ENCODE measurements at regions not wholly inside any gene's neighbourhood (a gene's known extent, or its start where the extent isn't known, plus 50 kb on each side); places are given as distances from the start of the nearest gene placed in this dataset.

DNA sequence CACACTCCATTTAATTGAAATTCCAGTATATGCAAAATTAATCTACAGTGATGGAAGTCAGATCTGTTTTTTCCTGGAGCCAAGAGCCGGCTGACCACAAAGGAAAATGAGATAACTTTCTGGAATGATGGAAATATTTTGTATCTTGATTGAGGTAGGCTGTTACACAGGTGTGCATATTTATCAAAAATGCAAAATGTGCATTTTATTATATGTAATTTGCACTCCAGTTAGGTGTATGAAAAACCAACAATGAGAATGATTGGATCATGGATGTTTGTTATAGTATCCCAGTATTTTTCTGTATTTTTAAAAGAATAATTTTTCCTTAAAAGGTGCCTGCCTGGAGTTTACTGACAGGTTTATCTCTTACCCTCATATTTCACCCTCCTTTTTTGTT is 242.0 kb upstream of the JAG1 start:
- Histone ChIP-seq H3K4me3 (no peak overlapping the region), H3F3A (replicated peaks; ENCODE audit: low read depth) (no peaks in the 10 kb centered on the region), H3K4me2 (no peak overlapping the region), H3K79me2 (replicated peaks; ENCODE audit: insufficient read depth) (no peaks in the 10 kb centered on the region), H3K27ac (ENCODE audit: low read depth) (no peak overlapping the region), H4K20me1 (replicated peaks; ENCODE audit: insufficient read depth) (no peaks in the 10 kb centered on the region; the same call in 1 of the 2 replicates), H3K4me1 (ENCODE audit: insufficient read depth) (no peaks in the 10 kb centered on the region), H2AFZ (no peak overlapping the region), H3K36me3 (ENCODE audit: insufficient read depth) (no peaks in the 10 kb centered on the region), H3K9me2 (ENCODE audit: insufficient read depth) (no peaks in the 10 kb centered on the region), H3K27me3 (ENCODE audit: insufficient read depth) (no peaks in the 10 kb centered on the region)
- H3K27ac Mint-ChIP-seq = no peak overlapping the region
- peaks cover 2% of the 10 kb centered on the region for H3K27me3 Mint-ChIP-seq (ENCODE audit: insufficient read depth, low read depth, poor library complexity)
- no peak for TF ChIP-seq CREB1 (CRISPR knock-in tag; IDR thresholded peaks at IDR 0.05; ENCODE audit: low read depth)
- no peak for TF ChIP-seq STAT1 (IDR thresholded peaks at IDR 0.05; ENCODE audit: unreplicated experiment)
- TF ChIP-seq REST (IDR thresholded peaks at IDR 0.05; ENCODE audit: unreplicated experiment) = no peak
- no peak for TF ChIP-seq NANOG (IDR thresholded peaks at IDR 0.05; ENCODE audit: borderline replicate concordance)
- no peak for TF ChIP-seq CTCF (conservative IDR thresholded peaks at IDR 0.05; ENCODE audit: low read depth in 2 of 2)
- TF ChIP-seq EZH2phosphoT487 (IDR thresholded peaks at IDR 0.05; ENCODE audit: unreplicated experiment) = no peak
- TF ChIP-seq ZNF114 (CRISPR knock-in tag; IDR thresholded peaks at IDR 0.05) = no peak
- no peak for TF ChIP-seq ZNF331 (CRISPR knock-in tag; IDR thresholded peaks at IDR 0.05; ENCODE audit: low read depth)
- TF ChIP-seq POLR2AphosphoS5 (IDR thresholded peaks at IDR 0.05; ENCODE audit: low read depth) = no peak
- no peak for TF ChIP-seq JUNB (IDR thresholded peaks at IDR 0.05; ENCODE audit: unreplicated experiment)
- no peak for TF ChIP-seq ETS1 (IDR thresholded peaks at IDR 0.05)
- TF ChIP-seq EZH2 (IDR thresholded peaks at IDR 0.05; ENCODE audit: low read depth, unreplicated experiment) = no peak
- TF ChIP-seq ZNF462 (CRISPR knock-in tag; IDR thresholded peaks at IDR 0.05) = no peak
- H3K9me3 Mint-ChIP-seq = peaks cover 5% of the 10 kb centered on the region; the same call in 1 of the 3 replicates
- H3K4me1 Mint-ChIP-seq = no peaks in the 10 kb centered on the region
- 0 out of 3 replicates have a peak, but pooled peaks cover 5% of the 10 kb centered on the region for H3K36me3 Mint-ChIP-seq (ENCODE audit: low read depth)
- ATAC-seq = no peak
- no peak for DNase-seq (ENCODE audit: low spot score)
- no peak overlapping the region for H3K4me3 Mint-ChIP-seq

All from GM23338 (cell line).